ENCODE measurements at regions not wholly inside any gene's neighbourhood (a gene's known extent, or its start where the extent isn't known, plus 50 kb on each side); places are given as distances from the start of the nearest gene placed in this dataset.
"Not testable (repeated sequence)": the region's sequence is repeated elsewhere in the genome, so short reads cannot be mapped to it uniquely, and the experiment has no call there.

- DNase-seq (ENCODE audit: low spot score): no peak
- peaks cover 4% of the 10 kb centered on the region for H3K27me3 Mint-ChIP-seq (ENCODE audit: insufficient read depth, low read depth)
- no peaks in the 10 kb centered on the region for H3K9me3 ChIP-seq (ENCODE audit: low read depth)
Measured at GRCh38 chr5:52282647-52283046, 505.1 kb upstream of the ITGA1 start.

DNA sequence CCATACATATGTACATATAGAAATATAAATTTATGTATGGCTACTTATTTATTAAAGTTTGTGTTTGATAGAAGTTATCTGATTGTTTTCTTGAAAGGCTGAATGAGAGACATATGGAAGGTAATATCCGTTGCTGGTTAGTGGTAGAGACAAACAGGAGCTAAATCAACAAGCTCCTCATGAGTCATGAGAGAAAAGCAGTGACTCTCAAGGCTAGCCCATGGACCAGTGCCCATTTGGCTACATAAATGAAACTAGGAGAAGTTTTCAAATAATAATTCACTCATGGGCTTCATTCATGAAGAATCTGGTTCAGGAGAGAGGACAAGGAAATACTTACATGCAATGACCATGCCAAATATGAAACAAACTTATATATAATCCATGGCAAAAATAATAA, 504.5 kb upstream of the ITGA1 start:
- Mint-ChIP-seq H3K36me3 (peaks cover 2% of the 10 kb centered on the region), H3K27me3 (ENCODE audit: insufficient read depth, low read depth) (peaks cover 4% of the 10 kb centered on the region), H3K4me3 (no peak overlapping the region), H3K4me1 (no peaks in the 10 kb centered on the region), H3K27ac (no peak overlapping the region), H3K9me3 (peaks cover 15% of the 10 kb centered on the region)
- no peak overlapping the region for H3K9ac ChIP-seq
- no peaks in the 10 kb centered on the region for H3F3A ChIP-seq (ENCODE audit: low read depth)
- H3K4me1 ChIP-seq: no peaks in the 10 kb centered on the region
- no peak for DNase-seq (ENCODE audit: low spot score)
- H3K79me2 ChIP-seq (ENCODE audit: low read depth): no peaks in the 10 kb centered on the region
- H3K27ac ChIP-seq: no peak overlapping the region
- no peak overlapping the region for H3K4me2 ChIP-seq
- no peaks in the 10 kb centered on the region for H3K36me3 ChIP-seq
- no peaks in the 10 kb centered on the region for H3K9me3 ChIP-seq (ENCODE audit: low read depth)
- H3K27me3 ChIP-seq: no peaks in the 10 kb centered on the region
- TF ChIP-seq, protein P1, sequence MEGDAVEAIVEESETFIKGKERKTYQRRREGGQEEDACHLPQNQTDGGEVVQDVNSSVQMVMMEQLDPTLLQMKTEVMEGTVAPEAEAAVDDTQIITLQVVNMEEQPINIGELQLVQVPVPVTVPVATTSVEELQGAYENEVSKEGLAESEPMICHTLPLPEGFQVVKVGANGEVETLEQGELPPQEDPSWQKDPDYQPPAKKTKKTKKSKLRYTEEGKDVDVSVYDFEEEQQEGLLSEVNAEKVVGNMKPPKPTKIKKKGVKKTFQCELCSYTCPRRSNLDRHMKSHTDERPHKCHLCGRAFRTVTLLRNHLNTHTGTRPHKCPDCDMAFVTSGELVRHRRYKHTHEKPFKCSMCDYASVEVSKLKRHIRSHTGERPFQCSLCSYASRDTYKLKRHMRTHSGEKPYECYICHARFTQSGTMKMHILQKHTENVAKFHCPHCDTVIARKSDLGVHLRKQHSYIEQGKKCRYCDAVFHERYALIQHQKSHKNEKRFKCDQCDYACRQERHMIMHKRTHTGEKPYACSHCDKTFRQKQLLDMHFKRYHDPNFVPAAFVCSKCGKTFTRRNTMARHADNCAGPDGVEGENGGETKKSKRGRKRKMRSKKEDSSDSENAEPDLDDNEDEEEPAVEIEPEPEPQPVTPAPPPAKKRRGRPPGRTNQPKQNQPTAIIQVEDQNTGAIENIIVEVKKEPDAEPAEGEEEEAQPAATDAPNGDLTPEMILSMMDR (IDR thresholded peaks at IDR 0.05): no peak
- TF ChIP-seq EZH2 (IDR thresholded peaks at IDR 0.05) (no peak), EZH2phosphoT487 (IDR thresholded peaks at IDR 0.05) (no peak)
- H3K4me3 ChIP-seq: no peak overlapping the region
- H2AFZ ChIP-seq (replicated peaks): no peak overlapping the region
- H4K20me1 ChIP-seq (ENCODE audit: low read depth): no peaks in the 10 kb centered on the region

More at GRCh38 chr5:52282647-52283046, 505.1 kb upstream of the ITGA1 start:
- Histone ChIP-seq H3K4me1 (no peaks in the 10 kb centered on the region), H4K20me1 (ENCODE audit: low read depth) (no peaks in the 10 kb centered on the region), H3K36me3 (no peaks in the 10 kb centered on the region), H3K27ac (no peak overlapping the region), H3K4me3 (no peak overlapping the region), H3F3A (ENCODE audit: low read depth) (no peaks in the 10 kb centered on the region), H2AFZ (replicated peaks) (no peak overlapping the region), H3K4me2 (no peak overlapping the region), H3K9ac (no peak overlapping the region), H3K27me3 (no peaks in the 10 kb centered on the region), H3K79me2 (ENCODE audit: low read depth) (no peaks in the 10 kb centered on the region)
- H3K36me3 Mint-ChIP-seq: peaks cover 2% of the 10 kb centered on the region
- H3K4me3 Mint-ChIP-seq: no peak overlapping the region
- TF ChIP-seq EZH2 (IDR thresholded peaks at IDR 0.05) (no peak), EZH2phosphoT487 (IDR thresholded peaks at IDR 0.05) (no peak)
- TF ChIP-seq, protein P1 (IDR thresholded peaks at IDR 0.05): no peak
- H3K4me1 Mint-ChIP-seq: no peaks in the 10 kb centered on the region
- H3K27ac Mint-ChIP-seq: no peak overlapping the region
- H3K9me3 Mint-ChIP-seq: peaks cover 17% of the 10 kb centered on the region

DNA sequence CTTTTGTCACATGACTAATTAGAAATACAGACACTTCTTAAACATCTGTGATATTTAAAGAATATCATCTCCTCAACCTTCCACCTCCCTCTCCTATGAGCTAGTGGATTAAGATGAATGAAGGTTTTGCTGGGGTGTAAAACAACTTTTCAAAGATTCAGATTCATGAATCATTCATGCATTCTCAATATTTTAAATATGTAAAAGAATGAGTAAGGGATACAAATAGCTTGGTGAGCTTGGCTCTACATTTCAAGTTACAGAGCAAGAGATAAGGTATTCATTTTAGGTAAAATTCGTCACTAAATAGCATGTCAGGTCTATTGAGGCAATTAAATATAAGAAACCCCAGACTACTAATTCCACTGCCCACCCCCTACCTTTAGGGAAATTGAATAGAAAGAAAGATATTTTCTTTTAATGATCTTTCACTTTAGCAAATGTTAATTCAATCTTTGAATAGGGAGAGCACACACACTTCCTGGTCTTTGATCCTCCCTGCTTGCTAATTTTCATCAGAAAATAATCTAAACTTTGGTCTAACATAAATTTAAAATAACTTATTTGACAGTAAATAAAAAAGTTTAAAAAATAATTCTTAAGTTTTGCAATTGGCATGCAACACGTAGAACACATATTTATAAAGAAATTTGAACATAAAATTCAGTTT, 486.9 kb upstream of the ITGA1 start:
- Histone ChIP-seq H3K36me3 (no peaks in the 10 kb centered on the region), H3K4me2 (no peak overlapping the region), H3F3A (ENCODE audit: low read depth) (no peaks in the 10 kb centered on the region), H3K4me3 (no peak overlapping the region), H4K20me1 (ENCODE audit: low read depth) (no peaks in the 10 kb centered on the region), H3K27me3 (no peaks in the 10 kb centered on the region), H3K27ac (no peak overlapping the region), H3K79me2 (ENCODE audit: low read depth) (no peaks in the 10 kb centered on the region), H3K9ac (no peak overlapping the region), H2AFZ (replicated peaks) (no peak overlapping the region), H3K4me1 (no peaks in the 10 kb centered on the region), H3K9me3 (ENCODE audit: low read depth) (no peaks in the 10 kb centered on the region)
- H3K4me3 Mint-ChIP-seq: no peak overlapping the region
- TF ChIP-seq EZH2phosphoT487 (IDR thresholded peaks at IDR 0.05) (no peak), EZH2 (IDR thresholded peaks at IDR 0.05) (no peak)
- TF ChIP-seq, protein P1 (IDR thresholded peaks at IDR 0.05): no peak
- no peaks in the 10 kb centered on the region for H3K4me1 Mint-ChIP-seq
- H3K9me3 Mint-ChIP-seq: peaks cover 25% of the 10 kb centered on the region
- DNase-seq (ENCODE audit: low spot score): no peak
- no peak overlapping the region for H3K27ac Mint-ChIP-seq
- no peaks in the 10 kb centered on the region for H3K36me3 Mint-ChIP-seq
- peaks cover 4% of the 10 kb centered on the region for H3K27me3 Mint-ChIP-seq (ENCODE audit: insufficient read depth, low read depth)

DNA sequence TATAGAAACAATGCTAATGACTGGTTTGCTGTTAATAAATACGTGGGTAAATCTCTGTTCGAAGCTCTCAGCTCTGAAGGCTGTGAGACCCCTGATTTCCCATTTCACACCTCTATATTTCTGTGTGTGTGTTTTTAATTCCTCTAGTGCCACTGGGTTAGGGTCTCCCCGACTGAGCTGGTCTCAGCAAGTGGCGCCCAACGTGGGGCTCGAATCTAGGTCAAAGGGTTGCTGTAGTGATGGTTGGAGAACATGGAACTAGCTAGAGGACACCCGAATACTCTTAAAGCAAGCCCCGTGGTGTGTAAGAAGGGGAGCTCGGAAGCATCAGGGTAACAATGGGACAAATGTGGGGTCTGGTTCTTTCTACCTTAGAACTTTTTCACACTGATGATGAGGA, 482.9 kb upstream of the ITGA1 start:
- not testable (repeated sequence) for H3K27ac ChIP-seq; H3K27ac Mint-ChIP-seq; H3K4me3 ChIP-seq; H3K4me3 Mint-ChIP-seq; H3K4me1 ChIP-seq; H3K79me2 ChIP-seq (ENCODE audit: low read depth); H3K4me2 ChIP-seq; H3K36me3 Mint-ChIP-seq; H3K4me1 Mint-ChIP-seq; H2AFZ ChIP-seq (replicated peaks); H3K27me3 ChIP-seq; H3K9me3 ChIP-seq (ENCODE audit: low read depth); H3K27me3 Mint-ChIP-seq (ENCODE audit: insufficient read depth, low read depth); H3K9ac ChIP-seq; H3F3A ChIP-seq (ENCODE audit: low read depth); H4K20me1 ChIP-seq (ENCODE audit: low read depth); H3K36me3 ChIP-seq
- peaks cover 30% of the 10 kb centered on the region for H3K9me3 Mint-ChIP-seq
- peak; percentile 8 for DNase-seq (ENCODE audit: low spot score)

Data from neural progenitor cell (in vitro differentiated cells).